ENCODE measurements at regions not wholly inside any gene's neighbourhood (a gene's known extent, or its start where the extent isn't known, plus 50 kb on each side); places are given as distances from the start of the nearest gene placed in this dataset.

DNA sequence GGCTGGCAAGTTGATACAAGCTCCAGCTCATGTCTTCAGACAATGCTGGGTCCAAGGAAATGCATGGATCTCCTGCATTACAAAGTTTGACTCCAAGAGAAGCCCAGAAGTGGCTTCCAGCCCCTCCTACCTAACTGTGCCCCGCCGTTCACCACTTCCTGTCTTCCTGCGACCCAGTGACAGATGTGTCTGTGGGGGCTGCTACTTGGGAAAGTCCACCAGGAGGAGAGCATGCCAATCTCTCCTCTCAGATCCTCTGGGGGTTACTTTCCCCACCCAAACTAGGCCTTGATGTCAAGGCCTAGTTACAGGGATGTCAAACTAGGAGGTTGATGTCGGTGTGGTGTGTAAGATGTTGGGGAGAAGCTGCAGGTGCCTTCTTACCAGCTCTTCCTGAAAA is 133.6 kb upstream of the RASGRP1 start:
- H3K27me3 ChIP-seq (ENCODE audit: control insufficient read depth in 2 of 2, insufficient read depth in 2 of 2, low read length in 2 of 2): no peaks in the 10 kb centered on the region
- H3K27ac ChIP-seq (ENCODE audit: insufficient read depth, low read depth, low read length): no peak overlapping the region
- H3K4me3 ChIP-seq (replicated peaks in 1 of 3; ENCODE audit: insufficient read depth in 1 of 3, low read depth in 1 of 3, low read length in 3 of 3): no peak overlapping the region
- no peaks in the 10 kb centered on the region for H3K9me1 ChIP-seq (replicated peaks; ENCODE audit: control insufficient read depth, extremely low read depth, insufficient read depth, low read length)
- no TSS peak for BruUV-seq (replicated peaks)
- TF ChIP-seq, protein P1, sequence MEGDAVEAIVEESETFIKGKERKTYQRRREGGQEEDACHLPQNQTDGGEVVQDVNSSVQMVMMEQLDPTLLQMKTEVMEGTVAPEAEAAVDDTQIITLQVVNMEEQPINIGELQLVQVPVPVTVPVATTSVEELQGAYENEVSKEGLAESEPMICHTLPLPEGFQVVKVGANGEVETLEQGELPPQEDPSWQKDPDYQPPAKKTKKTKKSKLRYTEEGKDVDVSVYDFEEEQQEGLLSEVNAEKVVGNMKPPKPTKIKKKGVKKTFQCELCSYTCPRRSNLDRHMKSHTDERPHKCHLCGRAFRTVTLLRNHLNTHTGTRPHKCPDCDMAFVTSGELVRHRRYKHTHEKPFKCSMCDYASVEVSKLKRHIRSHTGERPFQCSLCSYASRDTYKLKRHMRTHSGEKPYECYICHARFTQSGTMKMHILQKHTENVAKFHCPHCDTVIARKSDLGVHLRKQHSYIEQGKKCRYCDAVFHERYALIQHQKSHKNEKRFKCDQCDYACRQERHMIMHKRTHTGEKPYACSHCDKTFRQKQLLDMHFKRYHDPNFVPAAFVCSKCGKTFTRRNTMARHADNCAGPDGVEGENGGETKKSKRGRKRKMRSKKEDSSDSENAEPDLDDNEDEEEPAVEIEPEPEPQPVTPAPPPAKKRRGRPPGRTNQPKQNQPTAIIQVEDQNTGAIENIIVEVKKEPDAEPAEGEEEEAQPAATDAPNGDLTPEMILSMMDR (IDR thresholded peaks at IDR 0.05; ENCODE audit: extremely low read depth in 1 of 2, insufficient read depth in 1 of 2, low read depth in 1 of 2, low read length in 2 of 2): no peak
- TF ChIP-seq POLR2A (IDR thresholded peaks at IDR 0.05; ENCODE audit: low read depth, low read length) (no peak), EZH2 (IDR thresholded peaks at IDR 0.05; ENCODE audit: borderline replicate concordance, low read depth, low read length, severe bottlenecking) (no peak), POLR2AphosphoS5 (IDR thresholded peaks at IDR 0.05; ENCODE audit: insufficient read depth, low read depth, low read length) (no peak), MYC (IDR thresholded peaks at IDR 0.05; ENCODE audit: low read depth, low read length) (no peak), JUN (IDR thresholded peaks at IDR 0.05; ENCODE audit: borderline replicate concordance, insufficient read depth, insufficient read length, low read depth) (no peak)
- TF ChIP-seq, protein P2, sequence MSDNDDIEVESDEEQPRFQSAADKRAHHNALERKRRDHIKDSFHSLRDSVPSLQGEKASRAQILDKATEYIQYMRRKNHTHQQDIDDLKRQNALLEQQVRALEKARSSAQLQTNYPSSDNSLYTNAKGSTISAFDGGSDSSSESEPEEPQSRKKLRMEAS (IDR thresholded peaks at IDR 0.05; ENCODE audit: insufficient read depth, insufficient read length): no peak
- no peaks in the 10 kb centered on the region for H3K36me3 ChIP-seq (ENCODE audit: control insufficient read depth in 2 of 2, extremely low read depth in 1 of 2, insufficient read depth in 2 of 2, low read length in 2 of 2)
- no peak for DNase-seq (ENCODE audit: low read depth, low spot score)
- H4K20me1 ChIP-seq (replicated peaks; ENCODE audit: control insufficient read depth, extremely low read depth, insufficient read depth, low read length): no peaks in the 10 kb centered on the region
- no peak for FAIRE-seq
- no peak overlapping the region for H3K9ac ChIP-seq (replicated peaks; ENCODE audit: extremely low read depth, insufficient read depth, low read length)
- no peaks in the 10 kb centered on the region for H3K4me1 ChIP-seq (ENCODE audit: control insufficient read depth, extremely low read depth, insufficient read depth, low read length)
- H3K4me2 ChIP-seq (ENCODE audit: insufficient read depth, low read length): no peak overlapping the region
- H3K79me2 ChIP-seq (ENCODE audit: control insufficient read depth, insufficient read depth, low read length): no peaks in the 10 kb centered on the region
- no peaks in the 10 kb centered on the region for H3K9me3 ChIP-seq (replicated peaks; ENCODE audit: control insufficient read depth, insufficient read depth, low read length)
- intact Hi-C loops (cut with micrococcal nuclease) (no loop called here), dilution Hi-C loops (cut with MboI; ENCODE audit: extremely low pct_ligation_motif_present, low sequenced_read_pairs) (no loop called here)
- CTCF ChIA-PET: interaction anchor here (0.9 to 5.3 kb wide), 10 partner anchors 10 to 1059 kb away, joined by 3 to 152 read pairs (median 5); no protein-coding TSS in a partner anchor
- POLR2A ChIA-PET: no interaction called here
- H2AFZ ChIP-seq (ENCODE audit: low read depth, low read length): no peak overlapping the region

Measured in endothelial cell of umbilical vein (primary cell).